Ureter (tissue), 1 donor: ENCODE measurements at regions not wholly inside any gene's neighbourhood (a gene's known extent, or its start where the extent isn't known, plus 50 kb on each side); places are given as distances from the start of the nearest gene placed in this dataset.
"Not testable (repeated sequence)": the region's sequence is repeated elsewhere in the genome, so short reads cannot be mapped to it uniquely, and the experiment has no call there.

Experiments used
- DNase-seq: peaks from one replicate; pipeline ENCODE4 v3.0.0-alpha.2; 2020; ENCODE audit warnings: low spot score
- donor health status: DM: yes; HTN: yes; CAD: no.

DNA sequence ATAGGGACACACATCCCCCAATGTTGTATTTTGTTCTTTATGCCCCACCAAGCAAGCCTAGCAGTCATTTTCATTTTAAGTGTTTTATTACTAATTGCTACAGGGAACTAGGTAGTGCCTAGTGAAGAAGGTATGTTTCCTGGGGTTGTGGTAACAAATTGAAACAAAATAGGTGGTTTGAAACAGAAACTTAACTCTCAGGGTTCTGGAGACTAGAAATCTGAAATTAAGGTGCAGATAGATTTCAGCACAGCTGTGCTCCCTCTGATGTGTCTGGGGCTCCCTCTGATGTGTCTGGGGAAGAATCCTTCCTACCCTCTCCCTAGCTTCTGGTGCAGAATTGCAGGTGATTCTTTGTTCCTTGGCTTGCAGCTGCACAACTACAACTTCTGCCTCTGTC lies 390.1 kb downstream of the ZFHX3 start:
- DNase-seq = no peak

DNA sequence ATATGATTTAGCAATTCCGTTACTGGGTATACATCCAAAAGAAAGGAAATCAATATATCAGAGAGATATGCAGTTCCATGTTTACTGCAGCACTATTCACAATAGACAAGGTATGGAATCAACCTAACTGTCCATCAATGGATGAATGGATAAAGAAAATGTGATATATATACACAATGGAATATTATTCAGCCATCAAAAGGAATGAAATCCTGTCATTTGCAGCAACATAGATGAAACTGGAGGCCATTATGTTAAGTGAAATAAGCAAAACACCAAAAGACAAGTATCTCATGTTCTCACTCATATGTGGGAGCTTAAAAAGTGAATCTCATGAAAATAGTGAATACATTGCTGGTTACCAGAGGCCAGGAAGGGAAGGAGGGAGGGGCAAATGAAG lies 390.8 kb downstream of the ZFHX3 start:
- no peak for DNase-seq

DNA sequence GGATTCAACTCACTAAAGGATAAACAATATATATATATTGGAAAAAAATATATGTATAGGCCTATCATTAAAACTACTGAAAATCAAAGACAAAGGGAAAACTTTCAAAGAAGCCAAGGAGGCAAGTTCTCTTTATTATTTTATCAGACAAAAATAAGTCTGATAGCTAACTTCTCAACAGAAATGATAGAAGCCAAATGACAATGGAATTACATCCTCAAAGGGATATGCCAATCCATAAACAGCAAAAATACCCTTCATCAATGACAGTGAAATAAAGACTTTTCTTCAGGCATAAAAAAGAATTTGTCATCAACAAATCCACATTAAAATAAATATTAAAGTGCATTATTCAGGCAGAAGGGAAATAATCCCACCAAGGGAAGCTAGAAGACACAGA lies 393.4 kb downstream of the ZFHX3 start:
- DNase-seq = no peak

DNA sequence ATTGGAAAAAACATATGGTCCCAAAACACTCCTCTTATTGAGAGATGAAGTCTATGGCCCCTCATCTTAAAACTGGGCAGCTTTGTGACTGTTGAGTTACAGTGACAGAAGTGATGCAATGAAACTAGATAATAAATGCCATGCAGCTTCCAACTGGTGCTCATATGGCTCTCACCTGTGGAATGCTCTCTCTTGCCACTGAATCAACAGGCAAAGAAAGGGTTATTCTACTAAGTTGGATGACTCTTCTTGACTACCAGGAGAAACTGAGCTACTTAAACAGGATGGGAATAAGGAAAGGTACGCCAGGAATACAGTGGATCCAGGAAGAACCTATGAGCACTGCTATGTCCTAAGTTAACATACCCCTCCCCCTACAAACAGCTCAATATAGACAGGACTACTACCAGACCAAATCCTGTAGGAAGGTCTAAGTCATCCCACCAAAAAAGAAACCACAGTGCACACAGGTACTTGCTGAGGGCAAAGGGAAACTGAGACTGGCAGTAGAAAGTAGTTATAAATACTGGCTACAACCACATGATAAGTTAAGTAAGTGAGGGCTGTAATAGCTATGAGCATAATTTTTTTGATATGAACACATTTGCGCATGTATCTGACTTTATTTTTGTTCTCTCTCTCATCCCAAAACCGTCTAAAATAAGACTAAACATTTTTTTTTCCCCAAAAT lies 398.5 kb downstream of the ZFHX3 start:
- DNase-seq = no peak

DNA sequence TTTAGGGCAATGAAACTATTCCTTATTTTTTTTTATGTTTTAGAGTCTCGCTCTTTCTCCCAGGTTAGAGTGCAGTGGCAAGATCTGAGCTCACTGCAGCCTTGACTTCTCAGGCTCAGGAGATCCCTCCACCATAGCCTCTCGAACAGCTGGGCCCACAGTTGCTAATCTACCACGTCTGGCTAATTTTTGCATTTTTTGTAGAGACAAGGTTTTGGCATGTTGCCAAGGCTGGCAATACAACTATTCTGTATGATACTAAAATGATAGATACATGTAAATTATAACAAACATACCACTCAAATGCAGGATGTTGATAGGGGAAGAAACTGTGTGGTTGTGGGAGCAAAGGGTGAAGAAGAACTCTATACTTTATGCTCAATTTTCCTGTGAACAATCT lies 401.3 kb downstream of the ZFHX3 start:
- DNase-seq = no peak

DNA sequence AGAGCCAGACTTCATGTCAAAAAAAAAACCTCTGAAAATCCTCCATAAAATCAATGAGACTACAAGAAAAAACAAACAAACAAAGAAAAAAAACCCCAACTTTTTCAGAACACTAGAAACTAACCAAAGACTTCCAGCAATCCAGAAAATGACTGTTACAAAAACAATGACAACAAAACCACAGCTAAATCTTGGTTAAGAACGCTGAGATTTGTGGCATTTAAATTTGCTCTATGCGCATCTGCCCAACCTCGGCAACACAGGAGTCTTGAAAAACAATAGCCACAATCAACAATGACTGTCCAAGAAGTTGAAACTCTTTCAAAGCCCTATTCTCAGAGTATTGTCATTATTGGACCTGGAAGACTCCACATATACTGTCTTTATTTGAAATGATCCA lies 402.4 kb downstream of the ZFHX3 start:
- DNase-seq = no peak

DNA sequence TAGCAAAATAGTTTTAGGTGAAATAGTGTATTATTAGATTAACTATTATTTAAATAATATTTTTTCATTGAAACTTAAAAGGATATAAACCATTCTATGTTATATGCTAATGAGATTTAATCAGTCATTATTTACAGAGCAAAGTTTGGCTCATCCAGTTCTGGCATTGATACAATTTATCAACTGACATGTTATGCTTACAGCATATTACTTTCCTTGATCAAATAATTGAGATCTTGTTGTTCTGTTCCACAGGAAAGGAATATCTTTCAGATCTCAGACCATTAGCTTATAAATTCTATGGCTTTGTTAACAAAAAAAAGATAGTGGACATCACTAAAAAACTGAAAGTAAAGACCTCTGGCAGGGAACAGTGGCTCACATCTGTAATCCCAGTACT lies 403.0 kb downstream of the ZFHX3 start:
- no peak for DNase-seq

DNA sequence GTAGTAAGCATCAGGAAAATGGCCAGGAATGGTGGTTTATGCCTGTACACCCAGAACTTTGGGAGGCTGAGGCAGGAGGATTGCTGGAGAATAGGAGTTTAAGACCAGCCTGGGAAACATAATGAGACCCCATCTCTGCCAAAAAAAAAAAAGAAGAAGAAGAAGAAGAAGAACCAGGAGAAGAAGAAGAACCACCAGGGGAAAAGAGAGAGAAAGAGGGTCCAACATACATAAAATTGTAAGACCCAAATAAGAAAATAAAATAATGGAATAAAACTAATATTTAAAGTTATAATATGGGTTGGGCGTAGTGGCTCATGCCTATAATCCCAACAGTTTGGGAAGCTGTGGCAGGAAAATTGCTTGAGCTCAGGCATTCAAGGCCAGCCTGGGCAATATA lies 408.4 kb downstream of the ZFHX3 start:
- DNase-seq = no peak

DNA sequence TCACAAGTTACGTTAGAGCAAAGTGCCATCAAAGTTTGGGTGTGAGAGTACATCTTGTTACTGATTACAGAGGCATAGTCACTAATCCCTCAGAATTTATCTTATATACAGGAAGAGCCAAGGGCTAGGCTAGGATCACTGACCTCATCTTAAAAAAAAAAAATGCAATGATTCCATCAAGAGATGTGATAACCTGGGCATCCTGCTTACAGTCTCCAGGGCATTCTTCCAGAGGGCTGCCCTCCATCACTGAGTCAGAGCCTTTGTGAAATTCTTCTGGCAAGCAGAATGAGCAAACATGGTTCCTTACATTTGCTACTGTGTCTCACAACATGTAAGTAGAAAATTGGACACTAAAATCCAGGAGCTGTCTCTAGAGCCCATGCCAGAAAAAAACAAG lies 410.6 kb downstream of the ZFHX3 start:
- DNase-seq = no peak

DNA sequence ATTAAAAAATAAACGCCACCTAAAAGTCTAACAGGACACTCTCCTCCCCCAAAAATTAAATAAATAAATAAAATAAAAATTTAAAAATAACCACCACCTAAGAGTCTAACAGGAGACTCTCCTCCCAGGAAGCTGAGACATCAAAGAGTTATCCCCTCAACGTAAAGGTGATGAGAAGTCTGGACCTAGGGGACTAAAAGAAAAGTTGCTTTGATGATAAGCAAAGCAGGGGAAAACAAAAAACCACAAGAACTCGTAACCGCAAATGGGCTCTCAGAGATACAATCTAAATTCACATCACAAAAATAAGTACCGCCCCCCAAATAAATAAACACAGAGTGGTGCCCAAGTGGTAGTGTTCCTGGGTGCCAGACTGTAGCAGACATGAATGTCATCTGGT lies 412.2 kb downstream of the ZFHX3 start:
- no peak for DNase-seq

DNA sequence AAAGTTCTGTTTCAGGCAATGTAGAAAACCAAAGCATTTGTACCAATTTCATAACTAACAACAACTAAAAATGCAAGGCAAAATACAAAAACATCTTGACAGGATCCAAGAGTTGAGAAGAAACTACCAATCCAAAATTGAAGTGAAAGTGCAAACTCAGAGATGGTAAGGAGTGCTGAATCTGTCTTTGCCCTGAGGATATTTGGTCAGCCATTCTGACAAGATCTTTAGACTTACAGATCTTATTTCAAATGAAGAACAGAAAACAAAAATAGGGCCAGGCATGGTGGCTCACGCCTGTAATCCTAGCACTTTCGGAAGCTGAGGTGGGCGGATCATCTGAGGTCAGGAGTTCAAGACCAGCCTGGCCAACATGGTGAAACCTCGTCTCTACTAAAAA lies 412.8 kb downstream of the ZFHX3 start:
- DNase-seq = no peak

DNA sequence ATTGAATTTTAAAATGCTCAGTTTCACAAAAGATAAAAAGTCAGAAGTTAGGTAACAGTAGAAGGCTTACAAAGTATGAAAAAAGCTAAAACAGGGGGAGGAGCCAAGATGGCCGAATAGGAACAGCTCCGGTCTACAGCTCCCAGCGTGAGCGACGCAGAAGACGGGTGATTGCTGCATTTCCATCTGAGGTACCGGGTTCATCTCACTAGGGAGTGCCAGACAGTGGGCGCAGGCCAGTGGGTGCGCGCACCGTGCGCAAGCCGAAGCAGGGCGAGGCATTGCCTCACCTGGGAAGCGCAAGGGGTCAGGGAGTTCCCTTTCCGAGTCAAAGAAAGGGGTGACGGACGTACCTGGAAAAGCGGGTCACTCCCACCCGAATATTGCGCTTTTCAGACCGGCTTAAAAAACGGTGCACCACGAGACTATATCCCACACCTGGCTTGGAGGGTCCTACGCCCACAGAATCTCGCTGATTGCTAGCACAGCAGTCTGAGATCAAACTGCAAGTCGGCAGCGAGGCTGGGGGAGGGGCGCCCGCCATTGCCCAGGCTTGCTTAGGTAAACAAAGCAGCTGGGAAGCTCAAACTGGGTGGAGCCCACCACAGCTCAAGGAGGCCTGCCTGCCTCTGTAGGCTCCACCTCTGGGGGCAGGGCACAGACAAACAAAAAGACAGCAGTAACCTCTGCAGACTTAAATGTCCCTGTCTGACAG lies 420.6 kb downstream of the ZFHX3 start:
- DNase-seq = not testable (repeated sequence)

DNA sequence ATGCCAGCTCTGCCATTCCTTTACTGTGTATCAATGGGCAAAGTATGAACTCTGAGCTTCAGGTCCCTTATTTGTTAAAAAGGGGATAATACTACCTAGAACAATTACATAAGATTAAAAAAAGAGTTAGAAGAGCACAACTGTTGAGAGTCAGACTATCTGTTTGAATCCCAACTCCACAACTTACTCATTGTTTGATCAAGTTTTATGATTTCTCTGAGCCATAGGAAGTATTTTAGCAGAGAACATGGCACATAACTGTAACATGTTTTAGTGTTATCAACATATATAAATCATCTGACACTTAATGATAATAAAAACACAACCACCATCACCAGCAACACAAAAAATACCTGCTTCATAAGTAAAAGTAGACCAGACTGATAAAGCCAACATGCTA lies 421.3 kb downstream of the ZFHX3 start:
- DNase-seq = no peak

DNA sequence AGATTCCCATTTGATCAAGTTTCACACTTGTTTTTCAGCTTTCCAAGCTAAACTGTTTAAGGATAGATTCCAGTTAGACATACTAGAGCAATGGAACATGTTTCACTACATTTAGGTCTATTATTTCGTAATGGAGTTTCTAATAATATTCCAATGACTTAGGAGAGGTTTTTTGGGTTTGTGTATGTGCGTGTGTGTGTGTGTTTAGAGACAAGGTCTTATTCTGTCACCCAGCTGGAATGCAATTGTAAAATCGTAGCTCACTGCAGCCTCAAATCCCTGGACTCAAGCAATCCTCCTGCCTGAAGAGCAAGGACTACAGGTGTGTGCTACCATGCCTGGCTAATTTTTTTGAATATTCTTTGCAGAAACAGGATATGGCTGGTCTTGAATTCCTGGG lies 426.3 kb downstream of the ZFHX3 start:
- no peak for DNase-seq

DNA sequence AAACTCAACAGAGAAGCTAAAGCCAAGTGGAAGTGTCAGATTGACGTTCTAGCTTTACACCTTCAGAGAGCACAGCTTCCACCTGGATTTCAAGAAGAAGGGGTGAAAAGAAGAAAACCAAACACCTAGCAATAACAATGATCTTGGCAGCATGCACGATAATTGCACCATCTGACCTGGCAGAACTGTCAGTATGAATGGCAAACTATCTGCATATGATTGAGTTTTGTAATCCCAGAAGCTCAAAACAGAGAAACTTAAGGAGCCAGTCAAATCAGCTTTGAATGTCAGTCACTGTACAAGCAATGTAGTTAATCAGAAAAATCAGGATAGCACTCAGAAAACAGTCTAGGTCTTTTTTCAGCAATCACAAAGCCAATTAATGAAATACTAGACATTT lies 427.1 kb downstream of the ZFHX3 start:
- DNase-seq = no peak

DNA sequence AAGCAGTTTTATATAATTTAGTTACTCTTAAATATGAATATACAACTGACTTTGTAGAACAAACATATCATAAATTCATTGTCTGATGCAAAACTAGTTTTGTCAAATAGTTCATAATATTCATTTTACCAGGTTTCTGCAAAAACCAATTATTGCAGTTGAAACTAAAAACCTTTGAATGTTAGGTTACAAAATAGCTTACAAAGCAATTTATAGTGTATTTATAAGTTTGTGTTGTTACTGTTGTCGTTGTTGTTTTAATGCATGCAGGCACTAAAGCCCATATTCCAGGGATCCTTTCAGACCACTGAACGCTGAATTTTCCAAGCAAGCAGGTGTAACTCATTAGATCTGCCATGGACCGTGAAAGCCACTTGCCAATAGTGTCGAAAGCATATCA lies 427.6 kb downstream of the ZFHX3 start:
- DNase-seq = no peak

DNA sequence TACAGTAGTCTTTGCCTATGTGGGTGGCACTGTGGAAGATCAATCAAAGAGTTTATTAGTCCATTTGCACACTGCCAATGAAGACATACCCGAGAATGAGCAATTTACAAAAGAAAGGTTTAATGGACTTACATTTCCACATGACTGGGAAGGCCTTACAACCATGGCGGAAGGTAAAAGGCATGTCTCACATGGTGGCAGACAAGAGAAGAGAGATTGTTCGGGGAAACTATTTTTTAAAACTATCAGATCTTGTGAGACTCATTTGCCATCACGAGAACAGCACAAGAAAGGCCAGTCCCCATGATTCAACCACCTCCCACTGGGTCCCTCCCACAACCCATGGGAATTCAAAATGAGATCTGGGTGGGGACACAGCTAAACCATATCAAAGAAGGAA lies 432.1 kb downstream of the ZFHX3 start:
- DNase-seq = no peak

DNA sequence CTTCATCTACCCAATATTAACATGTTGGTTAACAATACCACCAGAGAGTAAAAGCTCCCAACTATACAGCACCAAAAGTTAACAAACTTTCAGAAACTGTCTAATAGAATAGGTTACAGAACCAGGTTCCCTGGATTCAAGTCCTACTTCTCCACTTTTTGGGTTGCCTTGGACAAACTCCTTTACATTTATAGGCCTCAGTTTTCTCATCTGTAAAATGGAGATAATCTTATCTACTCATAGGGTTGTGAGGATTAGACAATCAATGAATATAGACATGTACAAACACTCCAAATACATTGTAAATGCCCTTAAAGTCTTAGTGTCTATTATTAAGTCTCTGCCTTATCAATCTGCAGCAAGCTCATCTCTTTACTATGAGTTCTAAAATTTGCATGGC lies 435.2 kb downstream of the ZFHX3 start:
- DNase-seq = no peak

DNA sequence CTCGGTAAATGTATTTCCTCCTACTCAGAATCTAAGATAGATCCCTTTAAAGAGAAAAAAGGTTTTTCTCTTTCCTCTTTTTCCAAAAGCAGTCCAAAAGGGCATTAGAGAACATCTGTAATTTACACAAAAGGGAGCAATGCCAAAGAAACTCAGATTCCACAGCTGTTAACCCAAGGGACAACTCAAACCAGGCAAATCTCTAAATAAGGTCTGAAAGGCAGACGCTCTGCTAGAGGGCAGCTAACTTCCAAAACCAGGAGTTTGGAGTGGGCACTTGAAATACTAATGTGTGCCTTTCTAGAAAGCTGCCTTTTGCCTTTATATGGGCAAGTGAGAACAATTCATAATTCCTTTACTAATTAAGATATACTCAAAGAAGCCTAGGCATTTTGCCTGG lies 435.7 kb downstream of the ZFHX3 start:
- DNase-seq = no peak

DNA sequence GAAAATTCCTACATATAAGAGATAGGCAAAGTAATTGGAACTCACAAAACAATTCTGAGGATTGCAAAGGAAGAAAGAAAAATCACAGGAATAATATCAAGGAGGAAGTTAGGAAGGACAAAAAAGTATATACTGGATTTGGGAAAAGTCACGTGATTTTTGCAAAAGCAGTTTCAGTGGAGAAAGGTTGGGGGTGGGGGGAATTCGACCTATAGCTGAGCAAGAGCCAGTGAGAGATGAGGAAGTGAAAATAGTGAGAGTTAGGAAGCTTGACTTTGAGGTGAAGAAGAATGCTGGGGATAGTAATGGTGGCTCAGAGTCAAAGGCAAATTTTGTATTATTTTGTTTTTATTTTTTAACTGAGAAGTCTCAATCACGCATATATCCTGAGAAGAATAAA lies 438.0 kb upstream of the PMFBP1 start:
- DNase-seq = no peak

DNA sequence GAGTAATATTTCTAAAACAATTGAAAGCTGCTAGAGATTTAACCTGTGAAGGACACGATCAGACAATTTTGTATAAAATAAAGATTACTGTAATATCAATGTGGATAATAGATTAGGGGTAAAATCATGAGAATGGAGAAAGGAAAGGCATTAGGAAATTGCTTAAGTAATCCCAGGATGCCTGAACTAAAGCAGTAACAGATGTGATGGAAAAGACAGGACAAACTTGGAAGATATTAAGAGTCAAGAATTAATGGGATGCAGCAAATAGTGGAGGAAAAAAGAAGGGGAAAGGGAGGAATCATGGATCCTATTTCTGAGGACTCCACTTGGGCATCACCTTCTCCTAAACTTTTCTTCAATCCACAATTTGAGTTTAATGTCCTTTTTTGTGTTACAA lies 437.1 kb upstream of the PMFBP1 start:
- DNase-seq = no peak

DNA sequence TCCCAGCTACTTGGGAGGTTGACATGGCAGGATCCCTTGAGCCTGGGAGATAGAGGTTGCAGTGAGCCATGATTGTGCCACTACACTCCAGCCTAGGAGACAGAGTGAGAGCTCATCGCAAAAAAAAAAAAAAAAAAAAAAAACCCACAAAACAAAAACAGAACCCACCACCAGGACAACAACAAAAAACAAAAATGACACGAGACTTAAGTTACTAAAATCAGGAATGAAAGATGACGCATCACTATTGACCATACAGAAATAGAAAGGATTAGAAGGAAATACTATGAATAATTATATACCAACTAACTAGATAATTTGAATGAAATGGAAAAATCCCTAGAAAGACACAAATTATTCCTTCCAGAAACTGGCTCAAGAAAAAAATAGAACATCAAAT lies 432.4 kb upstream of the PMFBP1 start:
- DNase-seq = no peak

DNA sequence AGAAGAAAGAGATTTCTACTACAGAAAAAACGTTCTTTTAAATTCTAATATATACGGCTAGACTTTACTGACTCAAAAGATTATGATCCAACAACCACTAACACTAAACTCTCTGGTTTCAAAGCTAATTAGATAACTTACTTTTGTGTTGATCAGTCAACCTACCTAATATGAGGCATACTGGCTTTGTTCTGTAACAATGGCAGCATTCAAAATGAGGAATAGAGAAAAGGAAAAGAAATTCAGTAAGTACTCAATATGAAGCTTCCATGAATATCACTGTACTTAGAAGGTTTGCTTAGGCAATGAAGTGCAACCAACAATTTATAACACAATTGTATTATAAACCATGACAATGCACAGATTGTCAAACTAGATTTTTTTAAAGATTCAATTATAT lies 430.5 kb upstream of the PMFBP1 start:
- DNase-seq = no peak

DNA sequence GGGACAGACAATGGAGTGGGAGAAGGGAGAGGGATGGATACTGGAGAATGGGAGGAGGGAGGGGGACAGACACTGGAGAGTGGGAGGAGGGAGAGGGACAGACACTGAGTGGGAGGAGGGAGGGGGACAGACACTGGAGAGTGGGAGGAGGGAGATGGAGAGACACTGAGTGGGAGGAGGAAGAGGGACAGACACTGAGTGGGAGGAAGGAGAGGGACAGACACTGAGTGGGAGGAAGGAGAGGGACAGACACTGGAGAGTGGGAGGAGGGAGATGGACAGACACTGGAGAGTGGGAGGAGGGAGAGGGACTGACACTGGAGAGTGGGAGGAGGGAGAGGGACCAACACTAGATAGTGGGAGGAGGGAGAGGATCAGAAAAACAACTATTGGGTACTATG lies 426.7 kb upstream of the PMFBP1 start:
- DNase-seq = no peak
